PC-9 (cell line): ENCODE measurements at regions not wholly inside any gene's neighbourhood (a gene's known extent, or its start where the extent isn't known, plus 50 kb on each side); places are given as distances from the start of the nearest gene placed in this dataset.

Experiments used
- CTCF ChIP-seq: fragments of 200-600 bp; sonication (generic); conservative IDR thresholded peaks from 2 replicates; pipeline ENCODE4 v1.6.1; 2017; ENCODE audit warnings: mixed run types, antibody characterized with exemption, mild to moderate bottlenecking, moderate library complexity
- EZH2 ChIP-seq: fragments of 200-600 bp; sonication (generic); IDR thresholded peaks from 2 replicates; pipeline ENCODE4 v1.8.0; 2017; ENCODE audit warnings: antibody characterized with exemption, low read depth

GRCh38 chr2:167750675-167751074 is 496.7 kb downstream of the STK39 start:
- TF ChIP-seq CTCF (no peak), EZH2 (no peak)
